Activated B cell treated with CpG ODN at 0.5 μM for 24 hours (primary cell): ENCODE measurements at regions not wholly inside any gene's neighbourhood (a gene's known extent, or its start where the extent isn't known, plus 50 kb on each side); places are given as distances from the start of the nearest gene placed in this dataset.

ENCODE experiments used
- ATAC-seq: fragments of 200-7000 bp; cut with Tn5 transposase; one replicate; pipeline ENCODE4 v1.10.0; 2021; ENCODE audit warnings: low read depth, mild to moderate bottlenecking, moderate library complexity
- CTCF ChIA-PET: fragments of 350-600 bp; sonication (Branson Sonifier 250); formaldehyde crosslinking; loops from one replicate; lab custom pipeline; 2021; ENCODE audit warnings: antibody characterized with exemption; lab: Charles Lee
- POLR2A ChIA-PET: fragments of 350-600 bp; sonication (Branson Sonifier 250); formaldehyde crosslinking; loops from one replicate; lab custom pipeline; 2021; ENCODE audit warnings: antibody characterized with exemption; lab: Charles Lee
- DNase-seq: peaks from one replicate; pipeline ENCODE4 v3.0.0; 2022
- H3K27ac Mint-ChIP-seq: one replicate; pipeline ENCODE4 v1.8.0; 2020; ENCODE audit warnings: mixed read lengths
- H3K27me3 Mint-ChIP-seq: one replicate; pipeline ENCODE4 v1.8.0; 2021; ENCODE audit warnings: mixed read lengths
- H3K36me3 Mint-ChIP-seq: one replicate; pipeline ENCODE4 v1.8.0; 2021; ENCODE audit warnings: low read depth, mixed read lengths
- H3K4me1 Mint-ChIP-seq: one replicate; pipeline ENCODE4 v1.8.0; 2021; ENCODE audit warnings: mixed read lengths
- H3K4me3 Mint-ChIP-seq: one replicate; pipeline ENCODE4 v1.8.0; 2020; ENCODE audit warnings: mild to moderate bottlenecking, mixed read lengths
- H3K9me3 Mint-ChIP-seq: one replicate; pipeline ENCODE4 v1.8.0; 2020; ENCODE audit warnings: mixed read lengths
- CTCF ChIP-seq: fragments of 200-600 bp; IDR thresholded peaks from one replicate; pipeline ENCODE4 v1.8.0; 2022; ENCODE audit warnings: antibody characterized with exemption, mild to moderate bottlenecking
- intact Hi-C: fragments of 100-400 bp; cut with micrococcal nuclease; formaldehyde crosslinking; loops from one replicate; pipeline ENCODE4 v1.15.1; 2024

DNA sequence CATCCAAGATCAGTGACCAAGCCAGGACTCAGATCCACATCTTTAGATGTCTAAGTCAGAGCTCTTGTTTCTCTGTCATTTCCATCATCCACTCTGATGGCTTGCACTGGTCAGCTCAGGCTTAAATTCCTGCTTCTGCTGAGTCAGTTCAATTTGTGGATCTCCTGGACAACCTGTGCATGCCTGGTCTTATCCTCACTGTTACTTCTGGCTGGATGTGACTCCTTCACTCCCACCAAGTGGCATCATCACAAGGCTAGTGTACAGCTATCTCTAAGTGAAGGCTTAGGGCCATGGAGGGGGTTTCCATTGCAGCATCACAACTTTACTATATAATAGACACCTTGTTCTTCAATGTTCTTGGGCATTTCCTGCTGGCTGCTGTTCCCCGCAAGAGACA is 102.9 kb downstream of the EMP1 start:
- Mint-ChIP-seq H3K9me3 (no peaks in the 10 kb centered on the region), H3K4me3 (no peak overlapping the region), H3K4me1 (no peaks in the 10 kb centered on the region), H3K27ac (no peak overlapping the region), H3K27me3 (peaks cover 14% of the 10 kb centered on the region), H3K36me3 (no peaks in the 10 kb centered on the region)
- POLR2A ChIA-PET: no interaction called here
- DNase-seq: no peak
- TF ChIP-seq CTCF: no peak
- intact Hi-C loops: no loop called here
- no peak for ATAC-seq
- CTCF ChIA-PET: interaction anchor here (1.6 kb wide), 1 partner anchor 45 kb away, joined by 3 read pairs; no protein-coding TSS in a partner anchor

- POLR2A ChIA-PET: no interaction called here
- no peak for TF ChIP-seq CTCF
- Mint-ChIP-seq H3K4me1 (no peaks in the 10 kb centered on the region), H3K9me3 (no peaks in the 10 kb centered on the region), H3K36me3 (no peaks in the 10 kb centered on the region), H3K27ac (no peak overlapping the region), H3K27me3 (peaks cover under 1% of the 10 kb centered on the region), H3K4me3 (no peak overlapping the region)
- CTCF ChIA-PET: no interaction called here
- intact Hi-C loops: no loop called here
- no peak for DNase-seq
- ATAC-seq: no peak
These were observed 96.6 kb downstream of the EMP1 start for GRCh38 chr12:13293096-13293495.

DNA sequence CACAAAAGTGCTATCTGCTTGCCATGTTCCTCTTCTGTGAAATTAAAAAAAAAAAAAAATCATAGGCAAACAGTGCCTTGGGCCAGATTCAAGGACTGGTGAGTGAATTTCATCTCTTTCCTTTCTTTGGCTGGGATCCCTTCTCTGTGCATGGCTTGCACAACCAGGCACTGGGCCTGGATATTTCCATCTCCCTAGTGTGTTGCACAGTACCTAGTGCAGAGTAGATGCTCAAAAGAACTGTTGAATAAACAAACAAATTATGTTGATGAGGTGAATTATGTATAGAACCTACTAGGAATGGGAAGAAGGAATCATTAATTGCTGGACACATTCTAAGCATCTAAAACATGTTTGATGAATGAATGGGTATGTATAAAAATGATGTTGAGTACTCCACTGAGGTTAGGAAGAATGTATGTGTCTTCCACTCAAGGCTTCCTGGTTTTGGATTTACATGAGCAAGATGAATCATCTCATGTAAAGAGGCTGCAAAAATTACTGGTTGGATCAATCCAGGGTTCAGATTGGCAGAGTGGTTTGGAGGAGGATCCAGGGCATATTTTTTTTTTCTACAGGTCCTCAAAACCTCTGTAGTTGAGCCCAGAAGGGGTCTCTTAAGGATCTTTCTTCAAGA is 93.2 kb downstream of the EMP1 start:
- Mint-ChIP-seq H3K4me1 (no peaks in the 10 kb centered on the region), H3K36me3 (no peaks in the 10 kb centered on the region), H3K27me3 (no peaks in the 10 kb centered on the region), H3K27ac (no peak overlapping the region), H3K4me3 (no peak overlapping the region), H3K9me3 (no peaks in the 10 kb centered on the region)
- POLR2A ChIA-PET: no interaction called here
- CTCF ChIA-PET: no interaction called here
- intact Hi-C loops: no loop called here
- ATAC-seq (no peak), DNase-seq (no peak)
- TF ChIP-seq CTCF: no peak

GRCh38 chr12:13288937-13289652 is 92.6 kb downstream of the EMP1 start:
- no peak for DNase-seq
- no peak for ATAC-seq
- Mint-ChIP-seq H3K9me3 (no peaks in the 10 kb centered on the region), H3K4me3 (no peak overlapping the region), H3K4me1 (no peaks in the 10 kb centered on the region), H3K36me3 (no peaks in the 10 kb centered on the region), H3K27me3 (no peaks in the 10 kb centered on the region), H3K27ac (no peak overlapping the region)
- intact Hi-C loops: no loop called here
- no peak for TF ChIP-seq CTCF
- ChIA-PET POLR2A (no interaction called here), CTCF (no interaction called here)

GRCh38 chr12:13288501-13288900 is 92.0 kb downstream of the EMP1 start:
- no peaks in the 10 kb centered on the region for H3K9me3 Mint-ChIP-seq
- POLR2A ChIA-PET: no interaction called here
- no peaks in the 10 kb centered on the region for H3K36me3 Mint-ChIP-seq
- H3K4me1 Mint-ChIP-seq: no peaks in the 10 kb centered on the region
- H3K27me3 Mint-ChIP-seq: no peaks in the 10 kb centered on the region
- CTCF ChIA-PET: interaction anchor here (1.3 kb wide), 1 partner anchor 10 kb away, joined by 3 read pairs; no protein-coding TSS in a partner anchor
- no peak for TF ChIP-seq CTCF
- no peak for DNase-seq
- no peak overlapping the region for H3K4me3 Mint-ChIP-seq
- intact Hi-C loops: no loop called here
- no peak overlapping the region for H3K27ac Mint-ChIP-seq
- no peak for ATAC-seq
